Heart left ventricle (tissue), 13 donors: ENCODE measurements at regions not wholly inside any gene's neighbourhood (a gene's known extent, or its start where the extent isn't known, plus 50 kb on each side); places are given as distances from the start of the nearest gene placed in this dataset.

Source experiments
- CTCF ChIP-seq, 12 donors: fragments of 200-600 bp; sonication (generic) in 4 of 12; IDR thresholded peaks; one replicate each; pipeline versions ENCODE4 v1.5.0 to v1.8.0; 2018 to 2022; ENCODE audit warnings: antibody characterized with exemption in 12 of 12, mild to moderate bottlenecking in 5 of 12
- POLR2A ChIP-seq, 2 donors: fragments of 450-650 bp; IDR thresholded peaks; one replicate each; pipeline ENCODE4 v1.6.1; 2017; ENCODE audit warnings: antibody characterized with exemption in 2 of 2, mild to moderate bottlenecking in 2 of 2, moderate library complexity in 2 of 2
- donor health status: ischemic (EF 13 %, LVEDD 7.1; RV severe dilation, severe dysfunction).
- donor health status: DM: no; HTN: yes; CAD: no.
- donor health status: DM: no; HTN: no; CAD: no.
- donor health status: ischemic (EF 25% LVEDD 6.9; RV normal size, moderate dysfunction).
- donor health status: ischemic (EF 25% LVEDD 5.7; RV mildly dilated, moderate dysfunction).
- donor health status: ischemic (EF 35%, LVEDD 5.7; RV mildly dilated, moderate dysfunction).
- donor health status: nonischemic (EF 11% LVEDD 7.7; RV severe dilation, severe dysfunction).
- donor health status: DM: yes; HTN: yes; CAD: no.
- donor health status: PGD.
- donor health status: ischemic (EF 29% LVEDD 5.4; RV normal size, mild dysfunction).
- donor health status: nonischemic (EF 23%, LVEDD 6.1; RV moderate dilation, normal function).

- no peak for TF ChIP-seq POLR2A (IDR thresholded peaks at IDR 0.05)
- TF ChIP-seq CTCF (IDR thresholded peaks at IDR 0.05) = no peak
Observed at GRCh38 chr7:54129035-54129434, 413.1 kb upstream of the VSTM2A start.
